ENCODE measurements at regions not wholly inside any gene's neighbourhood (a gene's known extent, or its start where the extent isn't known, plus 50 kb on each side); places are given as distances from the start of the nearest gene placed in this dataset.
"Not testable (repeated sequence)": the region's sequence is repeated elsewhere in the genome, so short reads cannot be mapped to it uniquely, and the experiment has no call there.

GRCh38 chr9:102174202-102174601, 435.8 kb upstream of the GRIN3A start:
- not testable (repeated sequence) for DNase-seq (ENCODE audit: low spot score)

DNA sequence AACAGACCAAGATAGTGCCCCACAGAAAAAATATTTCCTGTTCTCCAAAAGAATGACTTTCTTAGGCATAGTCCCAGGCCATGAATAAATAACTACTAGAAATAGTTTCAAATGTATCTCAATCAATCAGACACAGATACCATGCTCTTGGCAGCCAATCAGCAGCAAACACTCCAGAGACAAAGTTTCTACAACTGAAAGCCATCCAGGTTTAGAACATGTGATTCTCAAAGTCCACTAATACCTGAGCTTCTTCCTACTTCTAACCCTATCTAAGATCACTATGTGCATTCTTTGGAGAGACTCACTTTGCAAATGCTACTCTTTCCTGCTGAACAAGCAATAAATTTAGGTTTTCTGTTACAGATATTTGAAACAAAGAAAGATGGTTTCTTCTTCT, 425.8 kb upstream of the GRIN3A start:
- no peak for DNase-seq (ENCODE audit: low spot score)

DNA sequence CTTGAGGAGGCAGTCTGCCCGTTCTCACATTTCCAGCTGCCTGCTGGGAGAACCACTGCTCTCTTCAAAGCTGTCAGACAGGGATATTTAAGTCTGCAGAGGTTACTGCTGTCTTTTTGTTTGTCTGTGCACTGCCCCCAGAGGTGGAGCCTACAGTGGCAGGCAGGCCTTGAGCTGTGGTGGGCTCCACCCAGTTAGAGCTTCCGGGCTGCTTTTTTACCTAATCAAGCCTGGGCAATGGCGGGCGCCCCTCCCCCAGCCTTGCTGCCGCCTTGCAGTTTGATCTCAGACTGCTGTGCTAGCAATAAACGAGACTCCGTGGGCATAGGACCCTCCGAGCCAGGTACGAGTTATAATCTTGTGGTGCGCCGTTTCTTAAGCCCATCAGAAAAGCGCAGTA, 414.6 kb upstream of the GRIN3A start:
- not testable (repeated sequence) for DNase-seq (ENCODE audit: low spot score)

DNA sequence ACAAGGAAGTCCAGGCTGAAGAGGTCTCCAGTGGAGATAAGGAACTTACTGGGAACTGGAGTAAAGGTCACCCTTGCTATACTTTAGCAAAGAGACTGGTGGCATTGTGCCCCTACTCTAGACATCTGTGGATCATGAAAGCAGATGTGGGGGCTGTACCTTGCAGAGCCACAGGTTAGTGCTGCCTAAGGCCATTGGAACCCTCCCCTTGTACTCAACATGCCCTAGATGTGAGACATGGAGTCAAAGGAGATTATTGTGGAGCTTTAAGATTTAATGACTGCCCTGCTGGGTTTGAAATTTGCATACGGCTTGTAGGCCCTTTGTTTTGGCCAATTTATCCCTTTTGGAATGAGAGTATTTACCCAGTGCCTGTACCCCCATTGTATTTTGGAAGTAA, 397.3 kb upstream of the GRIN3A start:
- no peak for DNase-seq (ENCODE audit: low spot score)

- DNase-seq (ENCODE audit: low spot score), result no peak
Observed at GRCh38 chr9:102124465-102124864, 386.0 kb upstream of the GRIN3A start.

- no peak for DNase-seq (ENCODE audit: low spot score)
Observed at GRCh38 chr9:102114557-102114956, 376.1 kb upstream of the GRIN3A start.

GRCh38 chr9:102113191-102113590, 374.7 kb upstream of the GRIN3A start:
- DNase-seq (ENCODE audit: low spot score), result peak; percentile 14

GRCh38 chr9:102106439-102106838, 368.0 kb upstream of the GRIN3A start:
- DNase-seq (ENCODE audit: low spot score), result no peak

- no peak for DNase-seq (ENCODE audit: low spot score)
Observed at GRCh38 chr9:102101723-102102122, 363.3 kb upstream of the GRIN3A start.

DNA sequence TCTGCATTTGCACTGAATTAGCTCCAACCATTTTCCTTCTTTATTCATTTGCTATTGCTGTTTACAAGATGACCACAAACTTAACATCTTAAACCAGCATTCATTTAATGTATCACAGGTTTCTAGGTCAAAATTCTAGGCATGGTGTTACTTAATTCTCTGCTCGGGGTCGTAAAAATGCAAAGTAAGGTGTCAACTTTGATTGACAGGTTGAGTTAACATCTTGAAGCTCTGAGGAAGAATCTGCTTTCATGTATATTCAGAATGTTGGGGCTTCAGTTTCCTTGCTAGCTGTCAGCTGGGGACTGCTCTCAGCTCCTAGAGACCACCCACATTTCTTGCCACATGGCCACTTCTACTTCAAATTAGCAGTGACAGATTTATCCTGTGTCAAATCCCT, 348.7 kb upstream of the GRIN3A start:
- no peak for DNase-seq (ENCODE audit: low spot score)

- DNase-seq (ENCODE audit: low spot score), result no peak
Observed at GRCh38 chr9:102085548-102085947, 347.1 kb upstream of the GRIN3A start.

- DNase-seq (ENCODE audit: low spot score), result no peak
Observed at GRCh38 chr9:102072059-102072764, 333.8 kb upstream of the GRIN3A start.

GRCh38 chr9:102069969-102070368, 331.5 kb upstream of the GRIN3A start:
- no peak for DNase-seq (ENCODE audit: low spot score)

GRCh38 chr9:102054811-102055210, 316.4 kb upstream of the GRIN3A start:
- DNase-seq (ENCODE audit: low spot score), result no peak

DNA sequence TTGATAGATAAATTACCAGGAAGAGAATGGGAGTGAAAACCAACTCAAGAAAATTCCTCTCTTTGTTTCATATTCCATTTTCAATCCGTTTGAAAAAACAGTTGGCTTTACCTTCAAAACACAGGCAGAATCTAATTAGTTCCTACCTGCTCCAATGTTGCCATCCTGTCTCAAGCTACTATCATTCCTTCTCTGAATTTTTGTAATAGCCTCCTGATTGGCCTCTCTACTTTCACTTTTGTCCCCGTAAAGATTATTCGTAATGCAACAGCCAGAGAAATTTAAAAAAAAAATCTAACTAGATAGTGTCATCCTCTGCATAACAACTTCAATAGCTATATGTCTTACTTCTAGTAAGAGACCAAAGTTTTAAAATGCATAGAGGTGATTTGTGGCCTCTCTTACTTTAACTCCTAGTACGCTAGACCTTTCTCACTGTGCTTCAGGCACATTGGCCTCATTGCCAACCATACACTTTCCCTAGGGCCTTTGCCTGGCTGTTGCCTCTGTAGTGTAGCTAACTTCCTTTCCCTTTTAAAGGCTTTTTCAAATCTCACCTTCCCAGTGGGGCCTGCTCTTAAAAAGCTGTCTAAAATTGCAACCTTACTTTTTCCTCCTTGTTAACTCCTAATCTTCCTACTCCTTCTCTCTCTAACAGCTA, 311.3 kb upstream of the GRIN3A start:
- no peak for DNase-seq (ENCODE audit: low spot score)

GRCh38 chr9:102047549-102047948, 309.1 kb upstream of the GRIN3A start:
- DNase-seq (ENCODE audit: low spot score), result no peak

- no peak for DNase-seq (ENCODE audit: low spot score)
Observed at GRCh38 chr9:102044133-102044532, 305.7 kb upstream of the GRIN3A start.

- no peak for DNase-seq (ENCODE audit: low spot score)
Observed at GRCh38 chr9:102038006-102038405, 299.6 kb upstream of the GRIN3A start.

DNA sequence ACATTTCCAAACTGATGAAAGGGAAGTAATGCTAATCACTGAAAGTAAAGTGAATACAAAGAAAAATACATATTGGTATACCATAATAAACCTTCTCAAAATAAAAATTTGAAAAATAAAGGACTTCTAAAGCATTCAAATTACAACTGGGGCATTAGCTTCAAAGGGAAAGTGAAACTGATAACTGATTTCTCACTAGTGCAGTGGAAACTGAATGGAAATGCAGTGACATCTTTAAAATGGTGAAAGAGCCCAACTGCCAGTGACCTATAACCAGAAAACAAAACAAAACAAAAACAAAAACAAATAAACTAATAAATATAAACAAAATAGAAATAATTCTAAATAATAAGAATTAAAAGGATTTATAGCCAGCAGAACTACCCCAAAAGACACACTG, 297.5 kb upstream of the GRIN3A start:
- no peak for DNase-seq (ENCODE audit: low spot score)

DNA sequence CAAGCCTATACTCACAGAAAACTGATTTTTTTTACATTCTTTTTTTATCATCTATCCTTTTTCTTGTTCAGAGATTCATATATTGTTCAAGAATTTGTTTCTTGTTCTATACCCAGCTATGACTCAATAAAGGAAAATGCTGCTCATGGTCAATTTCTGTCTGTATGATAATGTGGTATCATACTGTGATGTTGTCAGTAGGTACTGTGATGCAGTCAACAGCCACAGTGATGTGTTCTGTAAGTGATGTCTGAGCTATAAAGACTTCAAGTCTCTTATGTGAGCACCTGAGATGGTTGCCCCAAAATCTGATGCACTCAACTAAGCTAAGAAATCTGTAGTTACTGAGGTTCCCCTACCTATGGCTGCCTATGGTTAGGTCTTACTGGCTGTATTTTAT, 294.2 kb upstream of the GRIN3A start:
- no peak for DNase-seq (ENCODE audit: low spot score)

DNA sequence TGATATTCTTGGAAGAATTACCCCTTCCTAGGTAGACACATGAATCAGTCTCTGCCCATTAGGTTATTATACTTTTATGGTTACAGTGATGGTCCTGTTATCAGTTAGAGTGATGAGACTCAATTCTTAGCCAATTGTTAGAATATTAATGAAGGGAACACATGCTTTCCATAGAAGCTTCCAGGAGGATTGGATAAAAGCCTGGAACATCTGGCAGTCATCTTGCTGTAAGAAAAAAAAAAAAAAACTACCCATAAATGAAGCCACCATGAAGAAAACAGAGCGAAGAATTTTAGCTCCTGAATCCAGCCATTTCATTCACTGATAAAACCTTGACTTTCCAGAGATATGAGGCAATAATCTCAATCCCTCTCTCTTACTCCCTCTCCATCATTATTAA, 262.5 kb upstream of the GRIN3A start:
- DNase-seq (ENCODE audit: low spot score), result no peak

DNA sequence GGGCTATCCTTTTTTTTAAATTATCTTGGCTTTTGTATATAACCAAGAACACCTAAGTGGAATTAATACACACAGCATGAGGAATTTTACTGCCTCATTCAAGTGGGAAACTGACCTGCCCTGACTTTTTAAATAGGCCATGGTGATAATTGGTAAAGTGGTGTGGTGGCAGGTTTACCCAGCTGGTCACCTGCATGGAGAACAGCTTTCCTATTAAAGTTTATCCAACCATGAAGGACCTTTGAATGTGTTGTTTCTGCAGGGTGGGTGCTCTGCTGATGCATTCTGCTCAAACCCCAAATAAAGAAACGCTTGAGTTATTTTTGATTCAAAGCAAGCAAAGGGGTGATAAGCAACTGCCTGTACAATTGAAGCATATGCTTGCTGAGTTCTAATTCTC, 261.0 kb upstream of the GRIN3A start:
- no peak for DNase-seq (ENCODE audit: low spot score)

DNA sequence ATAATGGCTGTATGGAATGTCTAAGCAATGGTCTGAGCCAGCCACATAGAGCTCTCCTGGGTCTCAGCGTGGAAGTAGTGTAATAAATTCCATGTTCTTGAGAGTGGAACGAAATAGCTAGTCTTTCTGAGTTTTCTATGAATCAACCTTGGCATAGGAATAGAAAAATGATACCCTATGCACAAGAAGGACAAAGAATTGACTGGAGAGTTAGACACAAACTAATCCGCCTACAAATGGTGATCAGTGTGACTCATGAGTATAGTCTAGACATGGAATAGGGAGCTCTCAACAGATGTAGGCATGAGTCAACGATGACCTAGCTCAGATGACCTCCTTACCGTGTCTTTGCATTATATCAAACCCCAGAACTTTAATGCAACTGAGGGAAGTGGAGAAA, 256.8 kb upstream of the GRIN3A start:
- DNase-seq (ENCODE audit: low spot score), result peak; percentile 86

GRCh38 chr9:101993771-101994170, 255.3 kb upstream of the GRIN3A start:
- DNase-seq (ENCODE audit: low spot score), result no peak
